A204.1 (cell line): ENCODE measurements at regions not wholly inside any gene's neighbourhood (a gene's known extent, or its start where the extent isn't known, plus 50 kb on each side); places are given as distances from the start of the nearest gene placed in this dataset.
"Not testable (repeated sequence)": the region's sequence is repeated elsewhere in the genome, so short reads cannot be mapped to it uniquely, and the experiment has no call there.

ENCODE experiments used
- FAIRE-seq: peaks from 2 replicates; lab custom pipeline; 2012; peaks lifted over from hg19 to GRCh38; lab: Jason Lieb, UNC

GRCh38 chr3:102926618-102927017, 491.8 kb downstream of the ZPLD1 start:
- no peak for FAIRE-seq

GRCh38 chr3:102933377-102933776, 498.6 kb downstream of the ZPLD1 start:
- FAIRE-seq = no peak

GRCh38 chr3:102936511-102937045, 501.8 kb downstream of the ZPLD1 start:
- FAIRE-seq = no peak

GRCh38 chr3:102941786-102942185, 507.0 kb downstream of the ZPLD1 start:
- no peak for FAIRE-seq

GRCh38 chr3:102946445-102946844, 511.6 kb downstream of the ZPLD1 start:
- FAIRE-seq = not testable (repeated sequence)

- no peak for FAIRE-seq
Measured at GRCh38 chr3:102972350-102972749, 537.5 kb downstream of the ZPLD1 start.

- FAIRE-seq = no peak
Measured at GRCh38 chr3:102974333-102974732, 539.5 kb downstream of the ZPLD1 start.

GRCh38 chr3:102979191-102979590, 544.4 kb downstream of the ZPLD1 start:
- no peak for FAIRE-seq

GRCh38 chr3:102979682-102980354, 545.0 kb downstream of the ZPLD1 start:
- FAIRE-seq = no peak

- no peak for FAIRE-seq
Measured at GRCh38 chr3:102980355-102980696, 545.5 kb downstream of the ZPLD1 start.

GRCh38 chr3:103002425-103003176, 567.8 kb downstream of the ZPLD1 start:
- FAIRE-seq = no peak

GRCh38 chr3:103006526-103007183, 571.8 kb downstream of the ZPLD1 start:
- no peak for FAIRE-seq

GRCh38 chr3:103009609-103010008, 574.8 kb downstream of the ZPLD1 start:
- no peak for FAIRE-seq

- FAIRE-seq = no peak
Measured at GRCh38 chr3:103025880-103026279, 591.1 kb downstream of the ZPLD1 start.

GRCh38 chr3:103033841-103034240, 599.0 kb downstream of the ZPLD1 start:
- no peak for FAIRE-seq

- no peak for FAIRE-seq
Measured at GRCh38 chr3:103047640-103048039, 612.8 kb downstream of the ZPLD1 start.

GRCh38 chr3:103048068-103048722, 613.4 kb downstream of the ZPLD1 start:
- FAIRE-seq = no peak

GRCh38 chr3:103052236-103052830, 617.5 kb downstream of the ZPLD1 start:
- no peak for FAIRE-seq

- no peak for FAIRE-seq
Measured at GRCh38 chr3:103055021-103055520, 620.3 kb downstream of the ZPLD1 start.

GRCh38 chr3:103056542-103056941, 621.7 kb downstream of the ZPLD1 start:
- FAIRE-seq = no peak

GRCh38 chr3:103057003-103057402, 622.2 kb downstream of the ZPLD1 start:
- no peak for FAIRE-seq

- no peak for FAIRE-seq
Measured at GRCh38 chr3:103057487-103057886, 622.7 kb downstream of the ZPLD1 start.
